Body of pancreas (tissue), 4 donors: ENCODE measurements at regions not wholly inside any gene's neighbourhood (a gene's known extent, or its start where the extent isn't known, plus 50 kb on each side); places are given as distances from the start of the nearest gene placed in this dataset.

Experiments used
- POLR2A ChIP-seq, 3 donors: fragments of 450-650 bp; IDR thresholded peaks; one replicate each; pipeline ENCODE4 v1.6.1; 2016; ENCODE audit warnings: antibody characterized with exemption in 3 of 3, mild to moderate bottlenecking in 2 of 3
- TF ChIP-seq, protein P1 (sequence below), 7 experiments: fragments of 450-650 bp in 4 of 7; fragments of 200-600 bp in 3 of 7; sonication (generic) in 3 of 7; IDR thresholded peaks; one replicate each; pipeline ENCODE4 v1.5.1; 2016 to 2019; ENCODE audit warnings: antibody characterized with exemption in 7 of 7

DNA sequence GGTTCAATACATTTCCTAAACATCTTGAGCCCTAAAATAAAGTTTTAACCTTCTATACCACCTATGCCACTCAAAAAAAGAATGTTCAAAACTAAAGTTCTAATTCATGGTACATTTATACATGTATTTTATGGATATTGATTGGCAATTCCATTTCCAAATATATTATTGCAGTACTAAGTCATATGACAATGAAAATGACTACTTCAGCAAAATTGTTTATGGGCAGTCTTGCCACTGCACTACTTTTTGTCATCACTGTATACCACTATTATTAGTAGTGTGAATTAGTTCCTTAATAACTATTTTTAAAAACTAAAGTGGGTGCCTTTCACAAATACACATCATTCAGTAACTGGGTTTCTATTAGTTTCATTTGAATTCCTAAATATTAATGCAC is 199.6 kb upstream of the CYLC2 start:
- TF ChIP-seq, protein P1, sequence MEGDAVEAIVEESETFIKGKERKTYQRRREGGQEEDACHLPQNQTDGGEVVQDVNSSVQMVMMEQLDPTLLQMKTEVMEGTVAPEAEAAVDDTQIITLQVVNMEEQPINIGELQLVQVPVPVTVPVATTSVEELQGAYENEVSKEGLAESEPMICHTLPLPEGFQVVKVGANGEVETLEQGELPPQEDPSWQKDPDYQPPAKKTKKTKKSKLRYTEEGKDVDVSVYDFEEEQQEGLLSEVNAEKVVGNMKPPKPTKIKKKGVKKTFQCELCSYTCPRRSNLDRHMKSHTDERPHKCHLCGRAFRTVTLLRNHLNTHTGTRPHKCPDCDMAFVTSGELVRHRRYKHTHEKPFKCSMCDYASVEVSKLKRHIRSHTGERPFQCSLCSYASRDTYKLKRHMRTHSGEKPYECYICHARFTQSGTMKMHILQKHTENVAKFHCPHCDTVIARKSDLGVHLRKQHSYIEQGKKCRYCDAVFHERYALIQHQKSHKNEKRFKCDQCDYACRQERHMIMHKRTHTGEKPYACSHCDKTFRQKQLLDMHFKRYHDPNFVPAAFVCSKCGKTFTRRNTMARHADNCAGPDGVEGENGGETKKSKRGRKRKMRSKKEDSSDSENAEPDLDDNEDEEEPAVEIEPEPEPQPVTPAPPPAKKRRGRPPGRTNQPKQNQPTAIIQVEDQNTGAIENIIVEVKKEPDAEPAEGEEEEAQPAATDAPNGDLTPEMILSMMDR (IDR thresholded peaks at IDR 0.05): no peak
- no peak for TF ChIP-seq POLR2A (IDR thresholded peaks at IDR 0.05)
